ENCODE measurements at regions not wholly inside any gene's neighbourhood (a gene's known extent, or its start where the extent isn't known, plus 50 kb on each side); places are given as distances from the start of the nearest gene placed in this dataset.

DNA sequence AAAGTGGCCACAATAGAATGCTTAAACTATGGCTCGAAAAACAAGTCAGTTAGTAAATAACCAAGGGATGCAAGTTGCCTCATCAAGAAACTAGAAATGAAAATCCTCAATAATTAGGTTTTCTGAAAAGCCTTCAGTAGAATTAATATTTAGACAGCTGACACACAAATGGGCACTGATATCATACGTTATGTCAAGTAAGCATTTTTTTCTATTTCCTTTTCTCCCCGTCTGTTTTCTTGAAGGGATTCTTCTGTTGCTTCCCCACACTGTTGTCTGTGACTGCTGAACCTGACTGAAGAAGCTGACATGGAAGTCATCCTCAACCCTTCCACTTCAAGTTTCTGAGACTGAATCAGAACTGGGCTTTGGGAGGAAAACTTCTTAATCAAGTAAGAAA is 151.8 kb upstream of the CADM2 start:
- no peaks in the 10 kb centered on the region for H3K36me3 ChIP-seq (ENCODE audit: control insufficient read depth, insufficient read depth, low read length)
- DNase-seq (ENCODE audit: low read depth), result no peak

GRCh38 chr3:84820126-84820525 is 138.7 kb upstream of the CADM2 start:
- no peak for TF ChIP-seq CTCF (IDR thresholded peaks at IDR 0.05; ENCODE audit: insufficient read depth, low read length, poor library complexity, severe bottlenecking)
- no peaks in the 10 kb centered on the region for H3K36me3 ChIP-seq (ENCODE audit: control insufficient read depth, insufficient read depth, low read length)
- H3K4me3 ChIP-seq (ENCODE audit: low read depth, low read length), result no peak overlapping the region
- no peaks in the 10 kb centered on the region for H3K27me3 ChIP-seq (ENCODE audit: control insufficient read depth, insufficient read depth, low read length)
- DNase-seq (ENCODE audit: low read depth), result no peak

More for the DNA sequence above, 151.8 kb upstream of the CADM2 start:
- H3K27me3 ChIP-seq (ENCODE audit: control insufficient read depth, insufficient read depth, low read length), result no peaks in the 10 kb centered on the region
- no peak overlapping the region for H3K4me3 ChIP-seq (ENCODE audit: low read depth, low read length)
- TF ChIP-seq CTCF (IDR thresholded peaks at IDR 0.05; ENCODE audit: insufficient read depth, low read length, poor library complexity, severe bottlenecking), result no peak

DNA sequence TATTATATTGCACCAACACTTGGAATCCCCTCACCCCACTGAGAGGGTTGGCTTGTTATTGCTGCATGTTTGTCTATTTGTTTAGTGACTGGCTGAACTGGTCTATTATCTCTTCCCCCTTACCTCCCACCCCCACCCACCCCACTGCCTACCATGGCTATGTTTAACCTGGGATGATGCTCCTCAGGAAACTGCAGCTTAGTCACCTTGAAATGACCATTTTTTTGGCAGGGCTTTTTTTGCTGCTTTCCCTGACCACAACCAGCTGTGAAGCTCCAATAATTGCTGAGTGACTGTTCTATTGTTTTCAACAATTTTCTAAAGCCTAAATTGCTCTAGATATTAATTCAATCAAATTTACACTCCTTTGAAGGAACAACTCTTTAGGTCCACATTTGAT is 137.9 kb upstream of the CADM2 start:
- TF ChIP-seq CTCF (IDR thresholded peaks at IDR 0.05; ENCODE audit: insufficient read depth, low read length, poor library complexity, severe bottlenecking), result no peak
- Histone ChIP-seq H3K36me3 (ENCODE audit: control insufficient read depth, insufficient read depth, low read length) (no peaks in the 10 kb centered on the region), H3K27me3 (ENCODE audit: control insufficient read depth, insufficient read depth, low read length) (no peaks in the 10 kb centered on the region), H3K4me3 (ENCODE audit: low read depth, low read length) (no peak overlapping the region)
- DNase-seq (ENCODE audit: low read depth), result no peak

GRCh38 chr3:84825817-84826216 is 133.0 kb upstream of the CADM2 start:
- no peak for TF ChIP-seq CTCF (IDR thresholded peaks at IDR 0.05; ENCODE audit: insufficient read depth, low read length, poor library complexity, severe bottlenecking)
- H3K27me3 ChIP-seq (ENCODE audit: control insufficient read depth, insufficient read depth, low read length), result no peaks in the 10 kb centered on the region
- H3K36me3 ChIP-seq (ENCODE audit: control insufficient read depth, insufficient read depth, low read length), result no peaks in the 10 kb centered on the region
- no peak overlapping the region for H3K4me3 ChIP-seq (ENCODE audit: low read depth, low read length)
- DNase-seq (ENCODE audit: low read depth), result no peak

DNA sequence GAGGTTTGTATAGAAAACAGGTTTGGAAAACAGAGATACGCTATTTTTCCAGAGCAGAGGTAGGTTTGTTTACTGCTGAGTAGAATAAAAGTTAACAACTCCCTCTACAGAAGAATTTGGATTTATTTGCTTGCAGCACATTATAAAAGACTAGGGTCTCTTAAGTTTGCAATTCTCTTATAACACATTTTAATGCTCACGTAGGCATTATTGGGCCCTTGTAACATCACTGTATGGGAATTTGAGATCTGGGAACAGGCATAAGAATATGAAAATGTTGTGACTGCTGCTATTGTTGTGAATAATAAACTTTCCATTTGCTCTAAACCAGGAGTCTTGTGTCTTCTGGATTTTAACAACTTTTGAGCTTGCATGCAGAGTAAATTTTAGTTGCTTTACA is 128.3 kb upstream of the CADM2 start:
- no peak for TF ChIP-seq CTCF (IDR thresholded peaks at IDR 0.05; ENCODE audit: insufficient read depth, low read length, poor library complexity, severe bottlenecking)
- Histone ChIP-seq H3K4me3 (ENCODE audit: low read depth, low read length) (no peak overlapping the region), H3K36me3 (ENCODE audit: control insufficient read depth, insufficient read depth, low read length) (no peaks in the 10 kb centered on the region), H3K27me3 (ENCODE audit: control insufficient read depth, insufficient read depth, low read length) (no peaks in the 10 kb centered on the region)
- DNase-seq (ENCODE audit: low read depth), result no peak

DNA sequence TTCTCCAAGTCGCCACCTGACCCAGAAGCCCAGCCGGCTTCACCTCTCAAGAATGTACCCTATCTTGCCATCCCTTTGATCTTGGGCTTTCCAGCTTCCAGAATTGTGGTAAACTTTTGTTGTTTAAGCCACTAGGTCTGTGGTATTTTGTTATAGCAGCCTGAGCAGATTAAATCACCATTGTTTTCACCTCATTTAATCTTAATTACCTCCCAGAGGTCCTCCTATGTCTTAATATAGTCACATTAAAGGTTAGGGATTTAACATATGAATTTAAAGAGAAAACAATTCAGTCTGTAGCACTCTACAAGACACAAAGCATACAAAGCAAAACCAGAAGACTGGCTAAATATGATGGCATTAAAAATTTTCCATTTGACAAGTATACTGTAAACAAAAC is 123.4 kb upstream of the CADM2 start:
- no peak overlapping the region for H3K4me3 ChIP-seq (ENCODE audit: low read depth, low read length)
- no peak for TF ChIP-seq CTCF (IDR thresholded peaks at IDR 0.05; ENCODE audit: insufficient read depth, low read length, poor library complexity, severe bottlenecking)
- no peaks in the 10 kb centered on the region for H3K27me3 ChIP-seq (ENCODE audit: control insufficient read depth, insufficient read depth, low read length)
- H3K36me3 ChIP-seq (ENCODE audit: control insufficient read depth, insufficient read depth, low read length), result no peaks in the 10 kb centered on the region
- no peak for DNase-seq (ENCODE audit: low read depth)

All from kidney epithelial cell (primary cell).